Uterus (tissue), 3 donors: ENCODE measurements at regions not wholly inside any gene's neighbourhood (a gene's known extent, or its start where the extent isn't known, plus 50 kb on each side); places are given as distances from the start of the nearest gene placed in this dataset.

ENCODE experiments used
- DNase-seq, 2 donors: peaks; one replicate each; pipeline ENCODE4 v3.0.0-alpha.2; 2019 to 2020
- H3K27ac ChIP-seq, 2 donors: fragments of 200-600 bp; sonication (generic); 1 replicate in 1 of 2; 2 replicates in 1 of 2; pipeline ENCODE4 v1.5.1; 2016 to 2018
- H3K27me3 ChIP-seq, 2 donors: fragments of 200-600 bp; sonication (generic); one replicate each; pipeline ENCODE4 v1.5.1; 2018 to 2019; ENCODE audit warnings: control low read depth in 1 of 2
- H3K36me3 ChIP-seq, 2 donors: fragments of 200-600 bp; sonication (generic); one replicate each; pipeline ENCODE4 v1.5.1; 2019; ENCODE audit warnings: control low read depth in 1 of 2
- H3K4me1 ChIP-seq, 2 donors: fragments of 200-600 bp; sonication (generic); one replicate each; pipeline ENCODE4 v1.5.1; 2018 to 2019; ENCODE audit warnings: control low read depth in 1 of 2
- H3K4me3 ChIP-seq, 2 donors: fragments of 200-600 bp; sonication (generic); 1 replicate in 1 of 2; 2 replicates in 1 of 2; pipeline ENCODE4 v1.5.1; 2018 to 2019; ENCODE audit warnings: mild to moderate bottlenecking in 1 of 2
- H3K9me3 ChIP-seq, 2 donors: fragments of 200-600 bp; sonication (generic); one replicate each; pipeline ENCODE4 v1.5.1; 2019; ENCODE audit warnings: control low read depth in 1 of 2
- POLR2A ChIP-seq, 2 donors: fragments of 450-650 bp; IDR thresholded peaks; one replicate each; pipeline ENCODE4 v1.6.1; 2016; ENCODE audit warnings: antibody characterized with exemption in 2 of 2, mild to moderate bottlenecking in 1 of 2, moderate library complexity in 1 of 2
- intact Hi-C: fragments of 100-400 bp; cut with DNase I; formaldehyde crosslinking; loops from one replicate; pipeline ENCODE4 v1.15.1; 2023; ENCODE audit warnings: low total_unique reads
- TF ChIP-seq, protein P1 (sequence below), 4 experiments: fragments of 200-600 bp in 2 of 4; fragments of 450-650 bp in 2 of 4; sonication (generic) in 2 of 4; IDR thresholded peaks; one replicate each; pipeline ENCODE4 v1.5.1; 2016 to 2019; ENCODE audit warnings: antibody characterized with exemption in 4 of 4, mild to moderate bottlenecking in 2 of 4, moderate library complexity in 1 of 4
- donor health status: DM: yes; HTN: yes; CAD: no.

DNA sequence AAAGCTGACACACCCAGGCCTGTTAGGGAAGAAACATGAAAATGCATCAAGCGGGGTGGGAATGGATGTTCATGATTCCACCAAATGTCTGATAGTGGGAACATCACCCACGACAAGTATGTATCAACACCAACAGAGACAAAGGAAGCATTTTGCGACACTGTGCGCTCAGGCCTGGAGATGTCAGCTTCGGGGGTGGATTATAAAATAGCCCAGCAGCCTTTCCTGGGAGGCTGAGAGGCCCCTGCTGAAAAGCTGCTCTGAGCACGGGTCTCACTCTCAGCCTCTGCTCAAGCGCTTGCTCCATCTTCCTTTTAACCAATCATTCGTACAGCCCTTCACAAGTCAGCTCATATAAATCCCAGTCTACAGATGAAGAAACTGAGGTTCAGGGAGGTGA lies 213.5 kb downstream of the BCL11B start:
- DNase-seq, result no peak
- Histone ChIP-seq H3K27ac (no peak overlapping the region), H3K4me3 (no peak overlapping the region), H3K9me3 (no peaks in the 10 kb centered on the region), H3K4me1 (no peaks in the 10 kb centered on the region), H3K36me3 (no peaks in the 10 kb centered on the region), H3K27me3 (no peaks in the 10 kb centered on the region)
- intact Hi-C loops, result no loop called here
- TF ChIP-seq POLR2A (IDR thresholded peaks at IDR 0.05), result no peak
- TF ChIP-seq, protein P1, sequence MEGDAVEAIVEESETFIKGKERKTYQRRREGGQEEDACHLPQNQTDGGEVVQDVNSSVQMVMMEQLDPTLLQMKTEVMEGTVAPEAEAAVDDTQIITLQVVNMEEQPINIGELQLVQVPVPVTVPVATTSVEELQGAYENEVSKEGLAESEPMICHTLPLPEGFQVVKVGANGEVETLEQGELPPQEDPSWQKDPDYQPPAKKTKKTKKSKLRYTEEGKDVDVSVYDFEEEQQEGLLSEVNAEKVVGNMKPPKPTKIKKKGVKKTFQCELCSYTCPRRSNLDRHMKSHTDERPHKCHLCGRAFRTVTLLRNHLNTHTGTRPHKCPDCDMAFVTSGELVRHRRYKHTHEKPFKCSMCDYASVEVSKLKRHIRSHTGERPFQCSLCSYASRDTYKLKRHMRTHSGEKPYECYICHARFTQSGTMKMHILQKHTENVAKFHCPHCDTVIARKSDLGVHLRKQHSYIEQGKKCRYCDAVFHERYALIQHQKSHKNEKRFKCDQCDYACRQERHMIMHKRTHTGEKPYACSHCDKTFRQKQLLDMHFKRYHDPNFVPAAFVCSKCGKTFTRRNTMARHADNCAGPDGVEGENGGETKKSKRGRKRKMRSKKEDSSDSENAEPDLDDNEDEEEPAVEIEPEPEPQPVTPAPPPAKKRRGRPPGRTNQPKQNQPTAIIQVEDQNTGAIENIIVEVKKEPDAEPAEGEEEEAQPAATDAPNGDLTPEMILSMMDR (IDR thresholded peaks at IDR 0.05), result no peak

DNA sequence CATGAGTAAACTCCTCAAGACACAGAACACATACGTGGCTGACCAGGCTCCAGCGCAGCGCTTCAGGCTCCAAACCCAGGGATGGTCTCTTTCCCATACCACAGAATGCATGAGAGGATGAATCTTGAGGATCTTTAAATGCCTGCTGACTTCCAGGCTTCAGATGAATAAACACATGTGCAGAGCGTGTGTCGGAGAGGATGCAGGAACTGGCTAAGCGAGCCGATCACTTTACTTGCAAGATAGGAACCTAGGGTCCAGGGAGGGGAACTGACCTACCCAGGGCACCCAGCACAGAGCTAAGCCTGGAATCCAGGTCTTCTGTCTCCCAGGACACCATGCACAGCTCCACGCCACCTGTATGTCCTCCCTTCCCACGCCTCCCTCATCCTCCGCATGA lies 209.8 kb downstream of the BCL11B start:
- H3K27me3 ChIP-seq, result no peaks in the 10 kb centered on the region
- H3K4me3 ChIP-seq, result no peak overlapping the region
- no peak for DNase-seq
- H3K9me3 ChIP-seq, result no peaks in the 10 kb centered on the region
- TF ChIP-seq POLR2A (IDR thresholded peaks at IDR 0.05), result no peak
- TF ChIP-seq, protein P1 (IDR thresholded peaks at IDR 0.05), result no peak
- no peaks in the 10 kb centered on the region for H3K36me3 ChIP-seq
- intact Hi-C loops, result no loop called here
- H3K27ac ChIP-seq, result no peak overlapping the region
- no peaks in the 10 kb centered on the region for H3K4me1 ChIP-seq

- Histone ChIP-seq H3K4me3 (no peak overlapping the region), H3K27me3 (no peaks in the 10 kb centered on the region), H3K4me1 (no peaks in the 10 kb centered on the region), H3K9me3 (no peaks in the 10 kb centered on the region), H3K27ac (no peak overlapping the region), H3K36me3 (no peaks in the 10 kb centered on the region)
- intact Hi-C loops, result no loop called here
- no peak for DNase-seq
- TF ChIP-seq, protein P1 (IDR thresholded peaks at IDR 0.05), result no peak
- TF ChIP-seq POLR2A (IDR thresholded peaks at IDR 0.05), result no peak
These were observed 209.1 kb downstream of the BCL11B start for GRCh38 chr14:99062772-99063418.

DNA sequence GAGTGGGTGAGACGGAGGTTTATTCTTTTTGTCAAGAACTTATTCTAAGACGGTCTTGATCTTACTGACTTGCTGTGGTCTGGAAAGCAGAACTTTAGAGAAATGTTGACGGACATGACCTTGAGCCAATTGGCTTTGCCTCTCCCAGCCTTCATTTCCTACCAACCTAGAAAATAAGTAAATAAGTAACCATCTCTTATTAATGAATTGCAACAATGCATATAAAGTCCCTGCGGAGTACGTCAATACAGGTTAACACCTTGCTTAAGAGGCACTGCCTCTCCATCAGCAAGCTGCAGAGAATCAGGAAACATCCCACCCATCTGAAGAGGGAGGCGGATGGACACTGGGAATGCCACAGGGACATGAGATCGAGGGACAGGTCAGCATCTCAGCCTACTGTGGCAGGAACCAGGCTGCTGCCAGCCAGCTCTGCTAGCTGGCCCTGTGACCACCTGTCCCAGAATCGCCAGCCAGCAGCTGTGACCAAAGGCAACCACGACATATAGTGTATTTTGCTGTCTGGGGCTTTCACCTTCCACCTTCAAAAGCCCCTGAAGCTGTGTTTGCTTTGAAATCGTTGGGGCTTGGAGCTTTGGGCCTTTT lies 208.3 kb downstream of the BCL11B start:
- intact Hi-C loops, result no loop called here
- Histone ChIP-seq H3K4me1 (no peaks in the 10 kb centered on the region), H3K27me3 (no peaks in the 10 kb centered on the region), H3K4me3 (no peak overlapping the region), H3K9me3 (no peaks in the 10 kb centered on the region), H3K27ac (no peak overlapping the region), H3K36me3 (no peaks in the 10 kb centered on the region)
- TF ChIP-seq, protein P1 (IDR thresholded peaks at IDR 0.05), result no peak
- no peak for TF ChIP-seq POLR2A (IDR thresholded peaks at IDR 0.05)
- no peak for DNase-seq

- Histone ChIP-seq H3K9me3 (no peaks in the 10 kb centered on the region), H3K4me1 (no peaks in the 10 kb centered on the region), H3K27me3 (no peaks in the 10 kb centered on the region), H3K36me3 (no peaks in the 10 kb centered on the region), H3K27ac (no peak overlapping the region), H3K4me3 (no peak overlapping the region)
- TF ChIP-seq, protein P1 (IDR thresholded peaks at IDR 0.05), result no peak
- TF ChIP-seq POLR2A (IDR thresholded peaks at IDR 0.05), result no peak
- no peak for DNase-seq
- intact Hi-C loops, result no loop called here
These were observed 207.6 kb downstream of the BCL11B start for GRCh38 chr14:99064262-99064954.
